Ishikawa (cell line): ENCODE measurements at regions not wholly inside any gene's neighbourhood (a gene's known extent, or its start where the extent isn't known, plus 50 kb on each side); places are given as distances from the start of the nearest gene placed in this dataset.

Source experiments
- CEBPB ChIP-seq: IDR thresholded peaks from 2 replicates; pipeline ENCODE4 v1.6.1; 2012
- EGR1 ChIP-seq: IDR thresholded peaks from 2 replicates; pipeline ENCODE4 v1.6.1; 2012
- EP300 ChIP-seq: IDR thresholded peaks from 2 replicates; pipeline ENCODE4 v1.6.1; 2012; ENCODE audit warnings: borderline replicate concordance
- NFIC ChIP-seq: IDR thresholded peaks from 2 replicates; pipeline ENCODE4 v1.6.1; 2012
- TAF1 ChIP-seq: IDR thresholded peaks from 2 replicates; pipeline ENCODE4 v1.6.1; 2012; ENCODE audit warnings: low read depth, mild to moderate bottlenecking
- TCF12 ChIP-seq: IDR thresholded peaks from 2 replicates; pipeline ENCODE4 v1.6.1; 2012; ENCODE audit warnings: low read depth
- YY1 ChIP-seq: IDR thresholded peaks from 2 replicates; pipeline ENCODE4 v1.6.1; 2012; ENCODE audit warnings: low read depth
- TF ChIP-seq, protein P1 (sequence below): IDR thresholded peaks from 2 replicates; pipeline ENCODE4 v1.6.1; 2012
- TF ChIP-seq, protein P2 (sequence below): IDR thresholded peaks from 2 replicates; pipeline ENCODE4 v1.6.1; 2012; ENCODE audit warnings: low read depth, mild to moderate bottlenecking
- TF ChIP-seq, protein P3 (sequence below): IDR thresholded peaks from 2 replicates; pipeline ENCODE4 v1.6.1; 2012

DNA sequence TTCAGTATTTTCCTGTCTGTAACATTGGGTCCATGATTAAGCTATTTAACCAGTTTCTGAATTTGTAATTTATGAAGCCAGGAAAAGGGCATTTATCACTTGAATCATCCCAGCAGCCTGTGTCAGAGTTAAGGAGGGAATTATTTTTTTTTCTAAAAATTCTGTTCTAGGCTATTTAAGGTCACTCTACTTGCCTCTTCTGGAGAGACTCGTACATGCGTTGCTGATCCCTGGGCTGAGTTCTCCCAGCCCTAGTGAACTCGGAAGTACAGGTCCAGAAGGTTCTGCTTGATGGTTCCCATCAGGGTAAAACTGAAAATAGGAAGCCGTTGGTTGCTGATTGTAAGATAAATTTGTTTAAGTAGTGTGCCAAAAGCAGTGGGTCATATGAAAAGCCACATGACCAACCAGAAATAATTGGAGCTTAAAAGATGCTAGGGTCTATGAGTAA, 90.7 kb downstream of the GPR88 start:
- TF ChIP-seq TCF12 (no peak), EP300 (no peak), EGR1 (no peak), TAF1 (no peak), CEBPB (no peak), NFIC (no peak), YY1 (no peak)
- TF ChIP-seq, protein P1, sequence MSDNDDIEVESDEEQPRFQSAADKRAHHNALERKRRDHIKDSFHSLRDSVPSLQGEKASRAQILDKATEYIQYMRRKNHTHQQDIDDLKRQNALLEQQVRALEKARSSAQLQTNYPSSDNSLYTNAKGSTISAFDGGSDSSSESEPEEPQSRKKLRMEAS = no peak
- TF ChIP-seq, protein P2, sequence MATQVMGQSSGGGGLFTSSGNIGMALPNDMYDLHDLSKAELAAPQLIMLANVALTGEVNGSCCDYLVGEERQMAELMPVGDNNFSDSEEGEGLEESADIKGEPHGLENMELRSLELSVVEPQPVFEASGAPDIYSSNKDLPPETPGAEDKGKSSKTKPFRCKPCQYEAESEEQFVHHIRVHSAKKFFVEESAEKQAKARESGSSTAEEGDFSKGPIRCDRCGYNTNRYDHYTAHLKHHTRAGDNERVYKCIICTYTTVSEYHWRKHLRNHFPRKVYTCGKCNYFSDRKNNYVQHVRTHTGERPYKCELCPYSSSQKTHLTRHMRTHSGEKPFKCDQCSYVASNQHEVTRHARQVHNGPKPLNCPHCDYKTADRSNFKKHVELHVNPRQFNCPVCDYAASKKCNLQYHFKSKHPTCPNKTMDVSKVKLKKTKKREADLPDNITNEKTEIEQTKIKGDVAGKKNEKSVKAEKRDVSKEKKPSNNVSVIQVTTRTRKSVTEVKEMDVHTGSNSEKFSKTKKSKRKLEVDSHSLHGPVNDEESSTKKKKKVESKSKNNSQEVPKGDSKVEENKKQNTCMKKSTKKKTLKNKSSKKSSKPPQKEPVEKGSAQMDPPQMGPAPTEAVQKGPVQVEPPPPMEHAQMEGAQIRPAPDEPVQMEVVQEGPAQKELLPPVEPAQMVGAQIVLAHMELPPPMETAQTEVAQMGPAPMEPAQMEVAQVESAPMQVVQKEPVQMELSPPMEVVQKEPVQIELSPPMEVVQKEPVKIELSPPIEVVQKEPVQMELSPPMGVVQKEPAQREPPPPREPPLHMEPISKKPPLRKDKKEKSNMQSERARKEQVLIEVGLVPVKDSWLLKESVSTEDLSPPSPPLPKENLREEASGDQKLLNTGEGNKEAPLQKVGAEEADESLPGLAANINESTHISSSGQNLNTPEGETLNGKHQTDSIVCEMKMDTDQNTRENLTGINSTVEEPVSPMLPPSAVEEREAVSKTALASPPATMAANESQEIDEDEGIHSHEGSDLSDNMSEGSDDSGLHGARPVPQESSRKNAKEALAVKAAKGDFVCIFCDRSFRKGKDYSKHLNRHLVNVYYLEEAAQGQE = no peak
- TF ChIP-seq, protein P3, sequence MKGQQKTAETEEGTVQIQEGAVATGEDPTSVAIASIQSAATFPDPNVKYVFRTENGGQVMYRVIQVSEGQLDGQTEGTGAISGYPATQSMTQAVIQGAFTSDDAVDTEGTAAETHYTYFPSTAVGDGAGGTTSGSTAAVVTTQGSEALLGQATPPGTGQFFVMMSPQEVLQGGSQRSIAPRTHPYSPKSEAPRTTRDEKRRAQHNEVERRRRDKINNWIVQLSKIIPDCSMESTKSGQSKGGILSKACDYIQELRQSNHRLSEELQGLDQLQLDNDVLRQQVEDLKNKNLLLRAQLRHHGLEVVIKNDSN = no peak
